SHP77 (cell line): ENCODE measurements at regions not wholly inside any gene's neighbourhood (a gene's known extent, or its start where the extent isn't known, plus 50 kb on each side); places are given as distances from the start of the nearest gene placed in this dataset.

Experiments used
- DNase-seq, 2 experiments: peaks; one replicate each; lab custom pipeline; 2025; lab: John Stamatoyannopoulos, UW

GRCh38 chr6:40937491-40937890, 101.5 kb downstream of the UNC5CL start:
- DNase-seq: no peak

- DNase-seq: no peak
Measured at GRCh38 chr6:40936818-40937251, 102.2 kb downstream of the UNC5CL start.

GRCh38 chr6:40933864-40934263, 105.2 kb downstream of the UNC5CL start:
- DNase-seq: no peak

- no peak for DNase-seq
Measured at GRCh38 chr6:40932953-40933352, 106.1 kb downstream of the UNC5CL start.

GRCh38 chr6:40932366-40932765, 106.7 kb downstream of the UNC5CL start:
- no peak for DNase-seq

GRCh38 chr6:40931931-40932330, 107.1 kb downstream of the UNC5CL start:
- no peak for DNase-seq

- DNase-seq: no peak
Measured at GRCh38 chr6:40930555-40930954, 108.5 kb downstream of the UNC5CL start.

- no peak for DNase-seq
Measured at GRCh38 chr6:40930045-40930444, 109.0 kb downstream of the UNC5CL start.

- DNase-seq: no peak
Measured at GRCh38 chr6:40929176-40929575, 109.8 kb downstream of the UNC5CL start.

GRCh38 chr6:40928763-40929162, 110.3 kb downstream of the UNC5CL start:
- no peak for DNase-seq

- DNase-seq: no peak
Measured at GRCh38 chr6:40928307-40928706, 110.7 kb downstream of the UNC5CL start.

- no peak for DNase-seq
Measured at GRCh38 chr6:40925341-40925740, 113.7 kb downstream of the UNC5CL start.

GRCh38 chr6:40924839-40925238, 114.2 kb downstream of the UNC5CL start:
- DNase-seq: no peak

GRCh38 chr6:40923880-40924279, 115.1 kb downstream of the UNC5CL start:
- no peak for DNase-seq

GRCh38 chr6:40923326-40923725, 115.7 kb downstream of the UNC5CL start:
- DNase-seq: no peak

GRCh38 chr6:40922281-40922680, 116.7 kb downstream of the UNC5CL start:
- no peak for DNase-seq

GRCh38 chr6:40918040-40918651, 120.9 kb downstream of the UNC5CL start:
- no peak for DNase-seq

- no peak for DNase-seq
Measured at GRCh38 chr6:40917603-40918002, 121.4 kb downstream of the UNC5CL start.

GRCh38 chr6:40916845-40917244, 122.2 kb downstream of the UNC5CL start:
- DNase-seq: no peak

- DNase-seq: no peak
Measured at GRCh38 chr6:40915165-40915564, 123.9 kb downstream of the UNC5CL start.

GRCh38 chr6:40914005-40914404, 125.0 kb downstream of the UNC5CL start:
- no peak for DNase-seq

- DNase-seq: peak; percentile 63 to 84
Measured at GRCh38 chr6:40912158-40912946, 126.7 kb downstream of the UNC5CL start.

- no peak for DNase-seq
Measured at GRCh38 chr6:40910260-40910893, 128.6 kb downstream of the UNC5CL start.
